ENCODE measurements at regions not wholly inside any gene's neighbourhood (a gene's known extent, or its start where the extent isn't known, plus 50 kb on each side); places are given as distances from the start of the nearest gene placed in this dataset.

DNA sequence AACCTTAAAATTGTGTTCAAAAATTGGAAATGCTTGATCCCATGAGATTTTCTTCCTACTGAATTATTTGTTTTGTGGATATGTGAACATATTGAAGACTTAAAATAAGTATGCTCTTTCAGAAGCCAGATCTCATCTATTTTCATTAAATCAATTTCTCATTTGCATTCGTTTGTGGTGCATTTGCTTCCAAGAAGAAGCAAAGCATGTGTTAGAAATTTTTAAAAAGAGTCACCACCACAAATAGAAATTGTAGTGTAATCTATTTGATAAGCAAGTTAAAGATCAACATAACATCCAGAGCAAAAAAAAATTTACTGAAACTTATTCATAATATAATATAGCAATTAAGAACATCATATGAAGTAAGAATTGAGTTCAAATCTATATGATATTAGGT lies 300.9 kb upstream of the SYT4 start:
- no peak for TF ChIP-seq REST (IDR thresholded peaks at IDR 0.05; ENCODE audit: low read depth)
- TF ChIP-seq ATF3 (IDR thresholded peaks at IDR 0.05), result no peak
- no peak for TF ChIP-seq CTCF (IDR thresholded peaks at IDR 0.05 in 2 of 3, conservative IDR thresholded peaks at IDR 0.05 in 1 of 3; ENCODE audit: borderline replicate concordance in 1 of 3, insufficient read depth in 1 of 3, low read depth in 2 of 3, low read length in 2 of 3)
- TF ChIP-seq POLR2A (IDR thresholded peaks at IDR 0.05; ENCODE audit: borderline replicate concordance, extremely low read depth, insufficient read depth, insufficient read length), result no peak
- no peak for TF ChIP-seq MAX (IDR thresholded peaks at IDR 0.05)
- TF ChIP-seq JUND (IDR thresholded peaks at IDR 0.05), result no peak
- TF ChIP-seq SP1 (IDR thresholded peaks at IDR 0.05; ENCODE audit: low read depth), result no peak
- TF ChIP-seq POLR2AphosphoS5 (IDR thresholded peaks at IDR 0.05; ENCODE audit: low read depth, low read length), result no peak
- TF ChIP-seq EZH2phosphoT487 (IDR thresholded peaks at IDR 0.05; ENCODE audit: borderline replicate concordance), result no peak
- no peak for TF ChIP-seq SIN3A (IDR thresholded peaks at IDR 0.05; ENCODE audit: low read depth)
- TF ChIP-seq FOSL1 (IDR thresholded peaks at IDR 0.05; ENCODE audit: low read depth), result no peak
- TF ChIP-seq CEBPB (IDR thresholded peaks at IDR 0.05; ENCODE audit: low read depth), result no peak
- TF ChIP-seq CBX3 (IDR thresholded peaks at IDR 0.05; ENCODE audit: low read depth), result no peak

Data from HCT116 (cell line).